ENCODE measurements at regions not wholly inside any gene's neighbourhood (a gene's known extent, or its start where the extent isn't known, plus 50 kb on each side); places are given as distances from the start of the nearest gene placed in this dataset.

- TF ChIP-seq CTCF (IDR thresholded peaks at IDR 0.05; ENCODE audit: insufficient read depth, low read length, missing control alignments): no peak
- no peak overlapping the region for H3K4me3 ChIP-seq (ENCODE audit: low read depth, low read length)
- ChIA-PET CTCF (no interaction called here), POLR2A (no interaction called here)
- no peak for DNase-seq (ENCODE audit: low read depth, low spot score)
These were observed 98.7 kb downstream of the C16orf95 start for GRCh38 chr16:87218281-87219055.

GRCh38 chr16:87219287-87219909 is 97.8 kb downstream of the C16orf95 start:
- DNase-seq (ENCODE audit: low read depth, low spot score): no peak
- POLR2A ChIA-PET: no interaction called here
- CTCF ChIA-PET: interaction anchor here (1.2 kb wide), 2 partner anchors 16 to 60 kb away, joined by 3 to 4 read pairs; no protein-coding TSS in a partner anchor
- H3K4me3 ChIP-seq (ENCODE audit: low read depth, low read length): no peak overlapping the region
- no peak for TF ChIP-seq CTCF (IDR thresholded peaks at IDR 0.05; ENCODE audit: insufficient read depth, low read length, missing control alignments)

- no peak for DNase-seq (ENCODE audit: low read depth, low spot score)
- ChIA-PET CTCF (no interaction called here), POLR2A (no interaction called here)
- no peak overlapping the region for H3K4me3 ChIP-seq (ENCODE audit: low read depth, low read length)
- TF ChIP-seq CTCF (IDR thresholded peaks at IDR 0.05; ENCODE audit: insufficient read depth, low read length, missing control alignments): no peak
These were observed 95.6 kb downstream of the C16orf95 start for GRCh38 chr16:87221633-87222032.

- ChIA-PET CTCF (no interaction called here), POLR2A (no interaction called here)
- no peak for DNase-seq (ENCODE audit: low read depth, low spot score)
- no peak for TF ChIP-seq CTCF (IDR thresholded peaks at IDR 0.05; ENCODE audit: insufficient read depth, low read length, missing control alignments)
- H3K4me3 ChIP-seq (ENCODE audit: low read depth, low read length): no peak overlapping the region
These were observed 94.9 kb downstream of the C16orf95 start for GRCh38 chr16:87222335-87222734.

GRCh38 chr16:87223656-87224248 is 93.4 kb downstream of the C16orf95 start:
- no peak for TF ChIP-seq CTCF (IDR thresholded peaks at IDR 0.05; ENCODE audit: insufficient read depth, low read length, missing control alignments)
- H3K4me3 ChIP-seq (ENCODE audit: low read depth, low read length): no peak overlapping the region
- ChIA-PET POLR2A (no interaction called here), CTCF (no interaction called here)
- DNase-seq (ENCODE audit: low read depth, low spot score): no peak

GRCh38 chr16:87226926-87227295 is 90.3 kb downstream of the C16orf95 start:
- POLR2A ChIA-PET: no interaction called here
- no peak overlapping the region for H3K4me3 ChIP-seq (ENCODE audit: low read depth, low read length)
- CTCF ChIA-PET: interaction anchor here (0.6 to 1.3 kb wide), 3 partner anchors 121 to 665 kb away, joined by 3 to 6 read pairs (median 3); no protein-coding TSS in a partner anchor
- no peak for DNase-seq (ENCODE audit: low read depth, low spot score)
- no peak for TF ChIP-seq CTCF (IDR thresholded peaks at IDR 0.05; ENCODE audit: insufficient read depth, low read length, missing control alignments)
